NCI-H774 (cell line): ENCODE measurements at regions not wholly inside any gene's neighbourhood (a gene's known extent, or its start where the extent isn't known, plus 50 kb on each side); places are given as distances from the start of the nearest gene placed in this dataset.
"Not testable (repeated sequence)": the region's sequence is repeated elsewhere in the genome, so short reads cannot be mapped to it uniquely, and the experiment has no call there.

Source experiments
- DNase-seq: peaks from one replicate; lab custom pipeline; 2025; lab: John Stamatoyannopoulos, UW

DNA sequence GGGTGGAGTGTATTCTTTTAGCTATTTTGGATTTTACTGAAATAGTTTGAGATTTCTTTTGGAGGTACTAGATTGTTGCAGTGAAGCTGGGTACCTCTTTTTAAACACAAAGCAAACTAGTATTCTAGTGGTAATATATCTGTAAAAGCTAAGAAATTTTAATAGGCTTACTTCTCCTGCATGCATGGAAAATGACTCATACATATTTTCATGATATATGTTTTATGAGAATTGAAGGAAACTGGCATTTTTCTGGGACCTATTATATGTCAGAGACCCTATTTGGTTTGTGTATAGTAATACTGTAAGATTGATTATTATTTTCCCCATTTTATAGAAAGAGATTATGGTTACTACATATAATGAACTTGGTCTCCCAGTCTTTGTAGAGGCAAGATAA, 851.0 kb downstream of the DIPK2A start:
- no peak for DNase-seq

DNA sequence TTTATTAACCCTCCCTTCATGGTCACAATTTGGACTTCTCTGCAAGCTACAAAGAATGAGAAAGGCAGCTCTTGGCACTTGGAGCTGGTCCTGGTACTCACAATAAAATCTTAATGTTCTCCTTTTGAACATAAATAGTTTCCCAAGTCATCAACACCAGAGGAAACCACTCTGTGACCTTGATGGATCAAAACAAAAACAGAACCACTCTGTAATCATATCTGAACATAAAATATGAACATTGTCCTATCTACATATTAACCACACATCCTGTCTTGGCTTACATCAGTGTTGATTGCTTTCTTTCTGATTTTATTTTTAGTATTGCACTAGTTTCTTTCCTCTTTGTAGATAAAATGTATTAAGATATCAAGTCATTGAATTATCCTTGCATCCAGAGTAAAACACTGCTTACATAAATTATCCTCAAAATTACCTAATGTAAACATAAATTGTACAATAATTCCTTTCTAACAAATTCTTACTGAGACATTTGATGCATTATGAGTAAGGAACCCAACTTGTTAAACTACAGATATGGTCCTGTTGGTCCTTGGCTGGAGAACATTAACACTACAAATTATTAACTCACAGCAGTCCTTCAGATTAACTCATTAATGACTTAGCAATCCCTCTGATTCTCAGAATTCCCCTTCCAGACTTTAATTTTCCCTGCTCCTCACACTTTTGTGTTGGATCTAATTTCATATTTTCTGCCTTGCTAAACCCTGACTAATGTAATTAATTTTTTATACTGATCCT, 860.5 kb downstream of the DIPK2A start:
- no peak for DNase-seq

DNA sequence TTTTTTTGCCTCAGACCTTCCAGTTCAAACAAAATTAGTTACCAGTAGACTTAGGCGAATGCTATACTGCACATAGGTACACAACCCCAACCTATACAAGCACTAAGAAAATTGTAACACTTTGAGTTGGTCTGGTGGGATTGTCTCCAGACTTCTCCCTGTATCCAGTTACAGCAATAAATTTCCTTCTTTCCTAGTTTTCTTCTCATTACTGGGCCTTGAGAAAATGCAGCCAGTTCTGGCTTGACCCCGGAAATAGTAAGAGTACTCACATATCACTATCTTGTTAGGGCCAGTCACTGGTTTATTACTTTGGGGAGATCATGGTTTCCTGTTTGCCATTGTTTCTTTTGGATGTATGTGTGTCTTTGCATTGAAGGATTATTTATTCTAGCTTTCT, 868.4 kb downstream of the DIPK2A start:
- DNase-seq = no peak

DNA sequence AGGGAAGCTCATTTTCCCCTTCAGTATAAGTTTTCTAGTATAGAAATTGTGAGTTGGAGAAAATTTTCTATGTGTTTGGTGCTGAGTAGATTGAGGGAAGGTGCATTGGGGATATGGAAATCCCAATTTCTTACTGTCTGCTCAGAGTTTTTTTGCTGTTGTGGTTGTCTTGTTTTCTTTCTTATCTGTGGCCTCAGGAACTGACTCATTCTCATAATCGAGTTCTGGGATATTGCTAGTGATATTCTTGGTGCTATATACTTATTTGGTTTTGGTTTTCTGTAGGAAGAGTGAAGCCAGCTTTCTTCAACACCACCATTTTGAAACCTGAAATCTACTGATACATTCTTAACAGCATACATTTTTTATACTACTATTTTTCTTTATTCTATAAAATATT, 869.2 kb downstream of the DIPK2A start:
- no peak for DNase-seq

DNA sequence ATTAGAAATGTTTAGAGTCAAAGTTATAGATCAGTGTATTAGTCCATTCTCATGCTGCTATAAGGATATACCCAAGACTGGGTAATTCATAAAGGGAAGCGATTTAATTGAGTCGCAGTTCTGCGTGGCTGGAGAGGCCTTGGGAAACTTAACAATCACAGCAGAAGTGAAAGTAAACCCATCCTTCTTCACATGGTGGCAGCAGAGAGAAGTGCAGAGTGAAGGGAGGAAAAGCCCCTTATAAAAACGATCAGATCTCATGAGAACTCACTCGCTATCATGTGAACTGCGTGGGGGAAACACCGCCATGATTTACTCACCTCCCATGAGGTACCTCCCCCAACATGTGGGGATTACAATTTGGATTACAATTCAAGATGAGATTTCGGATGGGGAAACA, 871.5 kb downstream of the DIPK2A start:
- no peak for DNase-seq

DNA sequence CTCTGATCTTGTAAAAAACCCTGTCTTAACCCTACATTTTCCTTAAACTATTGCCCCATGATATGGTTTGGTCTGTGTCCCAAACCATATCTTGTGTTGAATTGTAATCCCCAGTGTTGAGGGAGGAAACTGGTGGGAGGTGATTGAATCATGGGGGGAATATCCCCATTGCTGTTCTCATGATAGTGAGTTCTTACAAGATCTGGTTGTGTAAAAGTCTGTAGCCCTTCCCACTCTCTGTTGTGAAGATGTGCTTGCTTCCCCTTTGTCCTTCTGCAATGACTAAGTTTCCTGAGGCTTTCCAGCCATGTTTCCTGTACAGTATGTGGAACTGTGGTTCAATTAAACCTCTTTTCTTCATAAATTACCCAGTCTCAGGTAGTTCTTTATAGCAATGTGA, 881.4 kb downstream of the DIPK2A start:
- DNase-seq = no peak

DNA sequence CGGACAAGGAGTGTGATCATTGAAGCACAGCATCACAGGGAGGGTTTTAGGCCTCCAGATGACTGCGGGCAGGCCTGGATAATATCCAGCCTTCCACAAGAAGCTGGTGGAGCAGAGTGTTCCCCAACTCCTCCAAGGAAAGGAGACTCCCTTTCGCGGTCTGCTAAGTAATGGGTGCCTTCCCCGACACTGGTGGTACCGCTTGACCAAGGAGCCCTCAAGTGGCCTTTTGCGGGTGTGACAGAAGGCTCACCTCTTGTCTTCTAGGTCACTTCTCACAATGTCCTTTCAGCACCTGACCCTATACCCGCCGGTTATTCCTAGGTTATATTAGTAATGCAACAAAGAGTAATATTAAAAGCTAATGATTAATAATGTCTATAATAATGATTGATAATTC, 882.4 kb downstream of the DIPK2A start:
- not testable (repeated sequence) for DNase-seq

DNA sequence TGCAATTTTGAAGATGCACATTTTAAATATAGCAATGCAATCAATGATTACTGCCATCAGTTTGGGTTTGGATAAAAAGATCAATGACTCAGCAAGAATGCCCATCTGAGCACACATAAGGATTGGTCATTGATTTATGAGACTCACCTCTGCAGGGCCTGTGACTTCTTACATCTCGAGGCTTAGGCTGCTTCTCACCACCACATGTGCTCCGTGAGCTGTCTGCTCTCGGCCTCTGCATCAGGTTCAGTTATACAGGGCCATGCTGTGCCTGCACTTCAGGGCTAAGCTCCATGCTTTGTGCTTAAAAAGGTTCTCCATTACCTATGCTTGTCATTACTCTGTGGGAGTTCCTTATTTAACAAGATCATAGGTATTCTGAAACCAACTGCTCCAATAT, 887.5 kb downstream of the DIPK2A start:
- no peak for DNase-seq

DNA sequence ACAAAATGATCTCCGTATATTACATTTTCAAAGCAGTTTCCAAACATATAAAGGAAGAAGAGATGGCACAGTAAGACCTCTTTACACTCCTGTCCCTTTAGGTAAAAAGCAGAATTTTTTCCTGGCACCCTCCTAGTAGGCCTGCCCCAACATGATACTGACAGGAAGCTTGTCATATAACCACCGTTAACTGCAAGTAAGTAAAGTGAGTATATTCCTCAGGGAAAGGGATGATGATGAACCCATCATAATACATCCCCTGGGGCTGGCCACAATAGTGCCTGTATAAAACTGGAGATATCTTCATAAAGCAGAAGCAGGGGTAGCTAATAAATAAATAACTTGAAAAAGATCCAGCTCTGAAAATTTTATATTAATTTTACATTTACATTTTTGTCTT, 893.0 kb downstream of the DIPK2A start:
- no peak for DNase-seq

DNA sequence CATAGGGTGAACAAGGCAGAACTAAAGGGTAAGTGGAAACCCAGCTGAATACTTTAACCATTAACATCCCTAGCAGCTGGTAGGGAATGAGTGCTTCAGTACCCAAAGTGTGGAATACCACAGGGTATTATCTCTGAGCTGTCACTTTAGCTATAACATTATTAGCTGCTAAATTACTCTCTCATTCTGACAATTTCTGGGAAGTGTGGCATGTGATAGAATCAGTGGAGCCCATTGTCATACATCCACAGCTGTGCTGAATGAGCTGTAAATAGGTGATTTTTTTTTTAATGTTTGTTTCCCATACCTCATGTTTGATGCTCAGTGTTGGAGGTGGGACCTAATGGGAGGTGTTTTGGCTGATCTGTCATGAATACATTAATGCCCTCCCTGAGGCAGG, 894.3 kb downstream of the DIPK2A start:
- no peak for DNase-seq

DNA sequence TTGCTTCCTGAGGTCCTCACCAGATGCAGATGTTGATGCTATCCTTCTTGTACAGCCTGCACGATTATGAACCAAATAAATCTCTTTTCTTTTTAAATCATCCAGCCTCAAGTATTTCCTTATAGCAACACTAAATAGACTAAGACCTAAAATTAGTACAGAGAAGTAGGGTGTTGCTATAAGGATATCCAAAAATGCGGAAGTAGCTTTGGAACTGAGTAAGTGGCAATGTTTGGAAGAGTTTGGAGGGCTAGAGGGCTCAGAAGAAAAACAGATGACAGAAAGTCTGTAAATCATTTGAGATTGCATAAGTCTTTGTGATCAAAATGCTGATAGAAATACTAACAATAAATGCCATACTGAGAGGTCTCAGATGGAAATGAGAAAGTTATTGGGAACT, 894.9 kb downstream of the DIPK2A start:
- DNase-seq = no peak

DNA sequence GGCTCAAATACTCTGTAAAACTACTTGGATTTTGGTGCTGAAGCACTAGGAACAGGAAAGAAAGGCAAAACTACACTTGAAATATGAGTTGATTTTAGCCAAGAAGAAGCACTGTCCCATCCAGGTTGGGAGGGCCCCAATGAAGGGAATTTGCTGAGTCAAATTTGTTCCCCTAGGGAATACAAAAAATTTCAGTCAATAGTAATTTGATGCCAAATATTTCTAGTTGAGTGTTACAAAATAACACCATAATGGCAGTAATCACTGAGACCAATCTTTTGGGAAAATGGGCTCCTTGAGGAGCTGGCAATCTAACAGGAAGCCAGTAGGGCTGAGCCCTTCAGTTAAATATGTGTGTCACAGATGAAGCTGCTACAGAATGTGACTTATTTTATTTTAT, 896.9 kb downstream of the DIPK2A start:
- DNase-seq = no peak

DNA sequence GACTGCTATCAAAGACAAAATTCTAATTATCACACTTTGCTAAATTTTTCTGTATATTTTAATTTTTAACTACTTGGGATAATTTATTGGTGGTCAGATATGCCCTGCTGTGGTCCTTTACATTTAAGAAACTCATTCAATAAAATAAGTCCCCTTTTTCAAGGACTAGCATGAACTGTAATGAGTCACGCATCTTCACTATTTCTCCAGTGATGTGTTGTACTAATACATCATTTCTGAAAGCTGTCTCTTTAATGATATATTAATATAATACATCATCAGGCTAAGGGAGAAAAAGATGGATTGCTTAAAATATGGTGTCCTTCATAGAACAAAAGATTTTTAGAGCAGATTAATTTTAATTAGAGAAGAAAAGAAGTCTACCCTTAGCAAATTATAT, 901.4 kb downstream of the DIPK2A start:
- DNase-seq = no peak

DNA sequence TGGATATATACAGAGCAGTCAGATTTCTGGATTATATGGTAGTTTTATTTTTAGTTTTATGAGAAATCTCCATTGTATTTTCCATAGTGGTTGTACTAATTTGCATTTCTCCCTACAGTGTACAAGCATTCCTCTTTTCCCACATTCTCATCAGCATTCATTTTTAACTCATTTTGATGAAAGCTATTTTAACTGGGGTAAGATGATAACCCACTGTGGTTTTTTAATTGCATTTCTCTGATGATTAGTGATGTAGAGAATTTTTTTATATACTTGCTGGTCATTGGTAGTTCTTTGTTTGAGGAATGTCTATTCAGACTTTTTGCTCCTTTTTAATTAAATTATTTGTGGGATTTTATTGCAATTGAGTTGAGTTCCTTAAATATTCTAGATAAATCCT, 903.6 kb downstream of the DIPK2A start:
- no peak for DNase-seq

DNA sequence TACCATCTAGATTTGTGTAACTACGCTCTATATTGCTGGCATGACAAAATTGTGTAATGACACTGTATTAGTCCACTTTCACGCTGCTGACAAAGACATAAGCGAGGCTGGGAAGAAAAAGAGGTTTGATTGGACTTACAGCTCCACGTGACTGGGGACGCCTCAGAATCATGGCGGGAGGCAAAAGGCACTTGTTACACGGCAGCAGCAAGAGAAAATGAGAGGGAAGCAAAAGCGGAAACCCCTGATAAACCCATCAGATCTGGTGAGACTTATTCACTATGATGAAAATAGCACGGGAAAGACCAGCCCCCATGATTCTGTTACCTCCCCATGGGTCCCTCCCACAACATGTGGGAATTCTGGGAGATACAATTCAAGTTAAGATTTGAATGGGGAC, 905.7 kb downstream of the DIPK2A start:
- no peak for DNase-seq

DNA sequence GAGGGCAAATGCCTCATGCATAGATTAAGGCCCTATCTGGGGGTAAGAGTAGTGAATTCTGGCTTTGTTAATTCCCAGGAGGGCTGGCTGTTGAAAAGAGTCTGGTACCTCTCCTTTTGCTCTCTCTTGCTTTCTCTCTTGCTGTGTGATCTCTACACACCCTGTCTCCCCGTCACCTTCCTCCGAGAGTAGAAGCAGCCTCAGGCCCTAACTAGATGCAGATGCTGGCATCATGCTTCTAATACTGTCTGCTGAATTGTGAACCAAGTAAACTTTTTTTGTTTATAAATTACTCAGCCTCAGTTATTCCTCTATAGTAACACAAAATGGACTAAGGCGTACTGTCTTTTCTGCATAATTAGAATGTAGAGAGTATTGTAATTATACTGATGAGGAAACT, 908.1 kb downstream of the DIPK2A start:
- DNase-seq = no peak

DNA sequence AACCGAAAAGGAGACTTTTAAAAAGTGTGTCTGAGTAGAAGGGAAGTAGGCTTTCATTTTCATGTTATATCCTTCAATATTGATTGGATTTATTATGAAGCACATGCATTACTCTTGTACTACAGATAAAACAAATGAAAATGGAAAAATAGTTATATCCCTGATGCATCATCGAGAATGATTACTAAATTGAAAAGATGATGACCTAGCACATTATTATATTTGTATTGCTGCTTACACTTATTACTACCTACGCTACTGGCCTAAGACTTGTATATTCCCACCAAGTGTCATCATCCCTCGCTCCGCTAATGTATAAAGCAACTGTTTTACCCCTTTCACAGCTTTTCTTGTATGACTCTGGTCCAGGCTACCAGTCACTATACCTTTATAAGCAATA, 922.4 kb downstream of the DIPK2A start:
- no peak for DNase-seq

DNA sequence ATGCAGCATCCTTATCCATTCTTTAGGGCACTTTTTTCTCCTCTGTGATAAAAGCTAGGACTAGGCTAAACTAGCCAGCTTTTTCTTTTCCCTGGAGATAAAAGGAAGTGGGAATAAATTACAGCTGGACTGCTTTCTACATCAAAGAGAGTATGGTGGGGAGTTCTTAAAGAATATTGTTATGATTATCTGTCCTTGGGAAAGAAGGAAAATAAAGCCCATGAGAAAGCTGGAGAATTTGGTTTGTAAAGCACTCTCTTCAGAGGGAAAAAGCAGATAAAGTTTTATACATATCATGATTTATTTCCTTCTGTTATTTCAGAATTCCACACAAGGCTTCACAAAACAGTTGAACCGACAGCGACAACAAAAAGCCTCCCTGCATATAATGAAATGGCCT, 923.0 kb downstream of the DIPK2A start:
- no peak for DNase-seq

DNA sequence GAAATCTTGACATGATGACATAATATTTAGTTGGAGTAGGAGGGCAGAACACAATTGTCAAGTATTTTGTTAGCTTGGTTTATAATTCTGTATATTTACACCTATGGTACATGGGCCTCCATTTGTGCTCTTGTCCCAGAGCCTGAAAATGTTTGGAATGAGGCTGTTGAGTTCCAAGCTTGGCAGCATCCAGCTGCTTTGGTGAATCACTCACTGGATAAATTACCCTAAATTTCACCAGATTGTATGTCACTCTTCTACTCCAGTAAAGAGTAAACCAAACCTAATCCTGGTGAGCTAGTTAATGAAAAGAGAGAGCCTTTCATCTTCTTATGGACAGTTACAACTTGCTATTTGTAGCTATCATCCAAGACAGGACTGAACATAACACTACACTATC, 928.7 kb downstream of the DIPK2A start:
- DNase-seq = no peak

DNA sequence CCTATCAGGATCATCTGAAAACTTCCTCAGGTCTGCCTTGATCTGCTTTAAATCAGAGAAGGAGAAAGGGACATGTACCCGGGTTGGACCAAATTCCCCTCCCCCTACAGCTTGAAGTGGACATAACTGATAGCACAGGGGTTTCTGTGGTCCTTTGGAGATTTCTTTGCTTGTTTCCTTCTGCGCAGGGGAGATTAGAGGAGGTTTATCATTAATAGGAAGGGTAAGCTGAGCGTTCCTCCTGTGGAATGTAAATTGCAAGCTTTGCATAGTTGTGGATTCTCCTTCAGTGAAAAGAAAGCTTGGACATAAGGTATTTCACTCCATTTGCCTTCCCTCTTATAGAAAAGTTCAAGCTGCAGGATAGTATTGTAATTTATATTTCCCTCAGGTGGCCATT, 936.0 kb downstream of the DIPK2A start:
- DNase-seq = not testable (repeated sequence)

DNA sequence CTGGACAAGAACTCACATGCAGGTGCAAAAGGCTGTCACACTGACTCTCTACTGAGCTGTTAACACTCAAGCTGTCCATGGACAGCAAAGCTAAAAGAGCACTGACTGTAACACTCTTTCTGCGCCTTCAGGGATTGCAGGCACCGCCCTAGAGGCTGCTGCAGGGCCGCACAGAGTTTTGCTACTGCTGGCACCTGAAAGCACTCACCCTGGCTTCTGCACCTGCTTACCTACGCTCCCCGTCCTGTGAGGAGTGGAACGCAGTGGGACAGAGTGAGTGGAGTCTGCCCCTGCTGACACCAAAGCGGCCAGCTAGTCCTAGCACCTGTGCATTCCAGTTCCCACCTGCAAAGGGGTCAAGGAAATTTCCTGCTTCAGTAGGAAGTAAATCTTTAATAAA, 941.3 kb downstream of the DIPK2A start:
- no peak for DNase-seq

DNA sequence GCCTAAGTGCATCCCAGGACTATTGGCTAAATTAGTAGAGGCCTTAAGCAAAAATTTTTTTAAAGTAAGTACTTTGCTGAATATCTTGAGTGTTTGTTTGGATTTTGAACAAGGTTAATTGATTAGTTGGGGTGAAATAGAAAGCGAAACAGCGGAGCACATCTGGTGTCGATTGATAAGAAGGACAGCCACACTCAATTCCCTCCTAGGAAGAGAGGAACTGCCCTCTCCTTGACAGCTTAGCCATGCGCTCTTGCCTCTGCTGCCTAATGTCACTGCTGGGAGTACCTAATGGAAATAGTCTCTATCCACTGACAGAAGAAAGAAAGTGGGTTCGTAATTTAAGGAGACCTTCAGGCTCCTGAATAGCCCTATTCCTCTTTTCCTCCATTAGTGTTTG, 943.6 kb downstream of the DIPK2A start:
- no peak for DNase-seq

DNA sequence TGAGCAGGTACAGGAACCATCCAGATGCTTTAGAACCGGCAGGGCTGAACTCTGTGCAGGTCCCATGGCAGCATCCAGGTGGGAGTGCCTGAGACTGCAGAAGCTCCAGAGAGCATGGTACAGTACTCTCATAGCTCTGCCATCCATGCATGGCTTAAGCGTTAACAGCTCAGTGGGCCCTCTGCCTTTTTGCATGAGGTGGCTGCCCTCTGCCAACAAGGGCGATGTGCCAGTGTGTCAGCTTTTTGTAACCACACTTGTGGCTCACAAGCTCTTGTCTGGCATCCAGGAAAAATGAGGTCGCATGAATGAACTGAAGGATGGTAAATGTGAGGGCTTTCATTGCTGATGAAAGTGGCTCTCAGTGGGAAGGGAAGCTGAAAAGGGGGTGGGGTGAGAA, 950.1 kb downstream of the DIPK2A start:
- no peak for DNase-seq

DNA sequence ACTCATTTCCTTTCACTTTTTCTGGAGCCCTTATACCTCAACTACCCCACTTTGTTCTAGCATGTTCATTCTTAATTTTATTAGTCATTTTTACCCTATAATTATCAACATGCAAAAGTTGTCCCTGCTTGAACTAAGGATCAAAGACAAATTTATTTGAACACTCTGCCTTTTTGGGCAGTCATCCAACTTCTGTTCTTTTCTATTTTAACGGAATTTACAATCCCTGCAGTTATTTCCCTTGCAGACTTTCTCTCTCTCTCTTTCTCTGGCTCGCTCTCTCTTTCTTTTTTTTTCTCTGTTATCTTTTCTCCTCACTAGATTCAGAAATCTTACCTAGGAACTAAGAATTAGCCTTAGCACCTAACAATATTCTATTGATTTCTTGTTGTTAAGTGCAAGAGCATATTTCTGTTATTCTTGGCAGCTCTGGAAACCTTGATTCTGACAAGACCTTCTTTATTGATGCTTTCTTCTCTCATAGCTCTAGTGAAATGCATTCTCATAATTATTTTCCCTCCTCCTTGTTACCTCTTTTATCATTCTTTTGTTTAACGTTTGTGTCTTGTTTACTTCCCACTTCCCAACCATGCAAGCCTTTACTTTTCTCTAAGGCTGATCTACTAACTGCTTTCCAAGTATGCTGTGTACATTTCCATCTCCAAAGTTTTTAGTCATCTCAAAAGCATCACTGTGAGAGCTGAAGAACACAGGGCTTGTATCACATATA, 951.6 kb downstream of the DIPK2A start:
- DNase-seq = no peak
